ENCODE measurements at regions not wholly inside any gene's neighbourhood (a gene's known extent, or its start where the extent isn't known, plus 50 kb on each side); places are given as distances from the start of the nearest gene placed in this dataset.
A peak's percentile ranks its signal among the peaks of the same experiment; 100 is the strongest.

DNA sequence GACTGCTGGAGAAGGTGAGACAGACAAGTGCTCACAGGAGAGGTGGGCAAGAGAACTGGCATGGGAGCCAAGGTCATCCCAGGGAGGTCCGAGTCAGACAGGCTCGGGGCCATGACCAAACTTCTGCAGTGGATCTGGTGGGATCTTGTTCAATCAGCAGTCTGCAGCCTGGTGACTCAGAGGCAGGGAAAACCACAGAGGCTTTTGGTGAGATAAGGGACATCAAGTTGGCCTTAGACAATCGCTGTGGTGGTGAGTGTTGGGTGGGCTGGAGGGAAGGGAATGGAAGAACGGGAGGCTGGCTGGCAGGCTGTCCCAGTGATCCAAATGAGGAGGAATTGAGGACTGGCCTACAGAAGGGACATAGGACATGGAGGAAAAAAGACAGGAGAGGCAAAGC is 123.8 kb downstream of the TMEM174 start:
- H3K4me3 ChIP-seq: no peak overlapping the region
- peaks cover 88% of the 10 kb centered on the region for H3K27me3 ChIP-seq
- TF ChIP-seq POLR2A (IDR thresholded peaks at IDR 0.05) (no peak), POLR2AphosphoS5 (IDR thresholded peaks at IDR 0.05) (no peak), EP300 (IDR thresholded peaks at IDR 0.05) (no peak)
- TF ChIP-seq, protein P1, sequence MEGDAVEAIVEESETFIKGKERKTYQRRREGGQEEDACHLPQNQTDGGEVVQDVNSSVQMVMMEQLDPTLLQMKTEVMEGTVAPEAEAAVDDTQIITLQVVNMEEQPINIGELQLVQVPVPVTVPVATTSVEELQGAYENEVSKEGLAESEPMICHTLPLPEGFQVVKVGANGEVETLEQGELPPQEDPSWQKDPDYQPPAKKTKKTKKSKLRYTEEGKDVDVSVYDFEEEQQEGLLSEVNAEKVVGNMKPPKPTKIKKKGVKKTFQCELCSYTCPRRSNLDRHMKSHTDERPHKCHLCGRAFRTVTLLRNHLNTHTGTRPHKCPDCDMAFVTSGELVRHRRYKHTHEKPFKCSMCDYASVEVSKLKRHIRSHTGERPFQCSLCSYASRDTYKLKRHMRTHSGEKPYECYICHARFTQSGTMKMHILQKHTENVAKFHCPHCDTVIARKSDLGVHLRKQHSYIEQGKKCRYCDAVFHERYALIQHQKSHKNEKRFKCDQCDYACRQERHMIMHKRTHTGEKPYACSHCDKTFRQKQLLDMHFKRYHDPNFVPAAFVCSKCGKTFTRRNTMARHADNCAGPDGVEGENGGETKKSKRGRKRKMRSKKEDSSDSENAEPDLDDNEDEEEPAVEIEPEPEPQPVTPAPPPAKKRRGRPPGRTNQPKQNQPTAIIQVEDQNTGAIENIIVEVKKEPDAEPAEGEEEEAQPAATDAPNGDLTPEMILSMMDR (IDR thresholded peaks at IDR 0.05): no peak
- no peaks in the 10 kb centered on the region for H3K36me3 ChIP-seq
- no peak overlapping the region for H3K27ac ChIP-seq
- H3K9me3 ChIP-seq: no peaks in the 10 kb centered on the region
- ATAC-seq: no peak
- H3K4me1 ChIP-seq: peaks cover 0 to 33% (median 16%) of the 10 kb centered on the region in 3 donors
- 38 to 89% methylated on average over 3 to 4 of the region's 4 CpGs for WGBS, 2 donors (ENCODE audit: low coverage in 1 of 2)

DNA sequence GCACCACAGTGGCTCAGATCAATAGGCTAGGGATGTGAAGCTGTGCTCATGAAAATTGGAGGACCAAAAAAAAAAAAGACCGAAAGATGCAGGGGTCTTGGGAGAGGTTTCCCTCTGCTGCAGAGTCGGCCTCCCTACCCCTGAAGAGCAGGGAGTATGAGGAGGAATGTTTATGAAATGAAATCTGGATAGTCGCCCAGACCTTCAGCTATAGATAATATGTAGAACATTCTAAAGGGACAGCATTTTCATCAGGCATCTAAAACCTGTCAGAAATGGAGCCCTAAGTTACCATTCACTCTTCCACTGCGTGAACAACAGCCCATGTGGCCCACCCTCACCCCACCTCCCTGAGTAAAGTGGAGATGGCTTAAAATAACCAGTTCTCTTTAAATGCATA is 122.9 kb downstream of the TMEM174 start:
- H3K4me1 ChIP-seq: peaks cover 0 to 31% (median 16%) of the 10 kb centered on the region in 3 donors
- TF ChIP-seq, protein P1 (IDR thresholded peaks at IDR 0.05): no peak
- no peak for TF ChIP-seq POLR2AphosphoS5 (IDR thresholded peaks at IDR 0.05)
- no peak for TF ChIP-seq POLR2A (IDR thresholded peaks at IDR 0.05)
- no peak for TF ChIP-seq EP300 (IDR thresholded peaks at IDR 0.05)
- no peak for ATAC-seq
- H3K4me3 ChIP-seq: no peak overlapping the region
- no peaks in the 10 kb centered on the region for H3K36me3 ChIP-seq
- H3K27ac ChIP-seq: no peak overlapping the region
- no peaks in the 10 kb centered on the region for H3K9me3 ChIP-seq
- H3K27me3 ChIP-seq: peaks cover 88% of the 10 kb centered on the region
- 48 to 65% methylated on average over 4 of the region's 4 CpGs for WGBS, 2 donors (ENCODE audit: low coverage in 1 of 2)

DNA sequence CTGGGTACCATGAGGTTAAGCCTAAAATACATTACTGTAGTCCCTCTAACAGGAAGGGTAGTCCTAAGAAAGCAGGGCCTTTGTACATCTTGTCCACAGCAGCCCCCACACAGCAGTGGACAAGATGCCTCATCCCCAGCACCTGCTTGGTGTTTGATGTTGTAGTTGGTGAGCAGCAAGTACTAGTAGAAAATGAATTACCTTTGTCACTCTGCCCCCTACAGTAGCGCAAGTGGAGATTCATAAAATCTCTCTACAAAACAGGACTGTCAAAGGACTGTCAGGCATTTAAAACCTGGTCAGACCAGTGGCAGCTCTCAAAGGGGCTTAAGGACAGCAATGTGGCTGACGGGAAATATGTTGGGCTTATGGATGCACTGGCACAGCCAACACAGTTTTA is 122.5 kb downstream of the TMEM174 start:
- peaks cover 0 to 26% (median 16%) of the 10 kb centered on the region in 3 donors for H3K4me1 ChIP-seq
- H3K27ac ChIP-seq: no peak overlapping the region
- no peak overlapping the region for H3K4me3 ChIP-seq
- no peak for TF ChIP-seq POLR2A (IDR thresholded peaks at IDR 0.05)
- TF ChIP-seq, protein P1 (IDR thresholded peaks at IDR 0.05): peak in 1 of 4 experiments; percentile 27
- WGBS, 2 donors (ENCODE audit: low coverage in 1 of 2): 72% methylated on average over 2 of the region's 2 CpGs; no CpG with 5 or more reads in 1 of the 2 donors
- H3K9me3 ChIP-seq: no peaks in the 10 kb centered on the region
- peaks cover 88% of the 10 kb centered on the region for H3K27me3 ChIP-seq
- no peaks in the 10 kb centered on the region for H3K36me3 ChIP-seq
- no peak for ATAC-seq

DNA sequence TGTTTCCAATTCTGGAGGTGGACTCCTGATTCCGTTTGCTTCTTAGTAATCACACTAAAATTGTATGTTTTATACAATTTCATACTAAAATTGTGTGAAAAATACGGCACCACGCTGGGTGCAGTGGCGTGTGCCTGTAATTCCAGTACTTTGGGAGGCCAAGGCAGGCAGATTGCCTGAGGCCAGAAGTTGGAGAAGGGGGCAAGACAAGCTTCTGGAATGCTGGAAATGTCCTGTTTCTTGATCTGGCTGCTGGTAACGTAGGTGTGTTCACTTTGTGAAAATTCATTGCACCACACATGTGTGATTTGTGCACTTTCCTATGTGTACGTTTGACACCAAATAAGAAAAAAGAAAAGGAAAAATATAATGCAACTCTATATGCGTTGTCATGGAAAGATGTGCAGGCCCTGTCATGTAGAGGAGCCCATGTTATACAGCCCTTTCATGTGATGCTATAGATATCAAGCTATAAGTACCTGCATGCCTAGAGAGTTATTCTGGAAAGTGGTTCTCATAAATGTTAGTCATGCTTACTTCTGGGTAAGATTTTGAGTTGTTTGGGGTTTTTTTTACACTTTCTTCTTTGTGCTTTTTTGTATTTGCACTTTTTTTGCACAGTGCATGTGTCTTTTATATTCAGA is 119.9 kb downstream of the TMEM174 start:
- H3K4me3 ChIP-seq: no peak overlapping the region
- 54 to 73% methylated on average over 3 to 6 of the region's 7 CpGs for WGBS, 2 donors (ENCODE audit: low coverage in 1 of 2)
- H3K36me3 ChIP-seq: no peaks in the 10 kb centered on the region
- H3K27ac ChIP-seq: no peak overlapping the region
- no peaks in the 10 kb centered on the region for H3K9me3 ChIP-seq
- TF ChIP-seq EP300 (IDR thresholded peaks at IDR 0.05) (no peak), POLR2AphosphoS5 (IDR thresholded peaks at IDR 0.05) (no peak), POLR2A (IDR thresholded peaks at IDR 0.05) (no peak)
- TF ChIP-seq, protein P1 (IDR thresholded peaks at IDR 0.05): no peak
- H3K27me3 ChIP-seq: peaks cover 78% of the 10 kb centered on the region
- H3K4me1 ChIP-seq: peaks cover 0 to 1% (median 0%) of the 10 kb centered on the region in 3 donors
- no peak for ATAC-seq

DNA sequence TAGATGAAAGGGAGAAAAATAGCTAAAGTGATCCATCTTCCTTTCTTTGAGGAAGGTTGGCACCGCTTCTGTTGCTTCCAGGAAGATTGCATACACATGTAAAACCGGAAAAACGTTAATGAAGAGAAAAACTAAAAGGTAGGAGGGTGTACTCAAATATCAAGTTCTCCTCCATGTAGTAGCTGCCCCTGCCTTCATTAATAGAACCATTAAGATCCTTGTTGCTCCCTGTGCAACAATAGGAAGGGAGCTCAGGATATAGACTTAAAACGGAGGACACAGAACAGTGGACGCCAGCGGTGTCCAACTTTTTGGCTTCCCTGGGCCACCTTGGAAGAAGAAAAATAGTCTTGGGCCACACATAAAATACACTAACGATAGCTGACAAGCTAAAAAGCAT is 118.9 kb downstream of the TMEM174 start:
- no peak overlapping the region for H3K4me3 ChIP-seq
- 72 to 80% methylated on average over 7 of the region's 7 CpGs for WGBS, 2 donors (ENCODE audit: low coverage in 1 of 2)
- TF ChIP-seq EP300 (IDR thresholded peaks at IDR 0.05): no peak
- no peak for TF ChIP-seq POLR2AphosphoS5 (IDR thresholded peaks at IDR 0.05)
- TF ChIP-seq, protein P1 (IDR thresholded peaks at IDR 0.05): no peak
- no peak for TF ChIP-seq POLR2A (IDR thresholded peaks at IDR 0.05)
- peaks cover 67% of the 10 kb centered on the region for H3K27me3 ChIP-seq
- no peak overlapping the region for H3K27ac ChIP-seq
- H3K4me1 ChIP-seq: no peaks in the 10 kb centered on the region
- no peaks in the 10 kb centered on the region for H3K36me3 ChIP-seq
- ATAC-seq: no peak
- no peaks in the 10 kb centered on the region for H3K9me3 ChIP-seq
